ENCODE measurements at regions not wholly inside any gene's neighbourhood (a gene's known extent, or its start where the extent isn't known, plus 50 kb on each side); places are given as distances from the start of the nearest gene placed in this dataset.

- no peak overlapping the region for H3K4me3 ChIP-seq (replicated peaks in 1 of 3; ENCODE audit: insufficient read depth in 1 of 3, low read depth in 2 of 3, low read length in 3 of 3)
- FAIRE-seq (no peak), DNase-seq (ENCODE audit: low spot score) (peak; percentile 50), ATAC-seq (peak; percentile 51; the same call in 1 of the 3 replicates)
- H3K4me2 ChIP-seq (ENCODE audit: low read depth, low read length), result no peak overlapping the region
- H3K27ac ChIP-seq (ENCODE audit: extremely low read length, insufficient read depth, low read length), result no peak overlapping the region
- no peaks in the 10 kb centered on the region for H3K9me3 ChIP-seq (ENCODE audit: low read length)
- no peaks in the 10 kb centered on the region for H3K4me1 ChIP-seq (ENCODE audit: insufficient read depth, low read length)
- BruUV-seq (replicated peaks), result no TSS peak
- no peaks in the 10 kb centered on the region for H4K20me1 ChIP-seq (ENCODE audit: insufficient read depth, low read length)
- no peaks in the 10 kb centered on the region for H3K27me3 ChIP-seq (ENCODE audit: control insufficient read depth in 1 of 2, insufficient read depth in 2 of 2, low read length in 2 of 2)
- WGBS (ENCODE audit: low lambda C conversion rate), result 0% methylated on average over 1 of the region's 1 CpG
- no peaks in the 10 kb centered on the region for H3K36me3 ChIP-seq (replicated peaks in 1 of 2; ENCODE audit: control insufficient read depth in 1 of 2, insufficient read depth in 2 of 2, low read length in 2 of 2)
- H2AFZ ChIP-seq (ENCODE audit: low read length), result no peak overlapping the region
- ChIA-PET CTCF (ENCODE audit: low intra/inter-chr PET ratio, low total read pairs) (no interaction called here), POLR2A (no interaction called here)
- no peaks in the 10 kb centered on the region for H3K79me2 ChIP-seq (ENCODE audit: insufficient read depth, low read length)
- no peak overlapping the region for H3K9ac ChIP-seq (ENCODE audit: insufficient read depth, low read depth, low read length)
- intact Hi-C loops (cut with micrococcal nuclease; ENCODE audit: unreplicated experiment) (no loop called here), in situ Hi-C loops (cut with HindIII; ENCODE audit: extremely low pct_ligation_motif_present, low pct_unique_long_range_greater_than_20kb) (no loop called here)
- TF ChIP-seq HDAC6 (IDR thresholded peaks at IDR 0.05; ENCODE audit: low read depth, low read length), result no peak
- TF ChIP-seq NBN (conservative IDR thresholded peaks at IDR 0.05), result no peak
- no peak for TF ChIP-seq MED1 (CRISPR knock-in tag; IDR thresholded peaks at IDR 0.05)
- TF ChIP-seq RERE (CRISPR knock-in tag; IDR thresholded peaks at IDR 0.05; ENCODE audit: low read depth), result no peak
- TF ChIP-seq ETV5 (CRISPR knock-in tag; IDR thresholded peaks at IDR 0.05; ENCODE audit: borderline replicate concordance), result peak; percentile 18; the same call in 1 of the 2 replicates
- TF ChIP-seq CENPX (CRISPR knock-in tag; IDR thresholded peaks at IDR 0.05), result no peak
- TF ChIP-seq FOSL1 (CRISPR knock-in tag; IDR thresholded peaks at IDR 0.05; ENCODE audit: borderline replicate concordance), result peak; percentile 40; the same call in 1 of the 2 replicates
- no peak for TF ChIP-seq SRSF4 (IDR thresholded peaks at IDR 0.05; ENCODE audit: low read depth, low read length, poor library complexity, severe bottlenecking)
- no peak for TF ChIP-seq NFE2L2 (IDR thresholded peaks at IDR 0.05; ENCODE audit: low read length)
- TF ChIP-seq PAF1 (CRISPR knock-in tag; IDR thresholded peaks at IDR 0.05), result no peak
- no peak for TF ChIP-seq CBFB (CRISPR knock-in tag; IDR thresholded peaks at IDR 0.05)
- TF ChIP-seq ZNF615 (CRISPR knock-in tag; IDR thresholded peaks at IDR 0.05; ENCODE audit: borderline replicate concordance), result no peak
- TF ChIP-seq IRF2 (CRISPR knock-in tag; IDR thresholded peaks at IDR 0.05), result no peak
- TF ChIP-seq ZFP36L2 (CRISPR knock-in tag; IDR thresholded peaks at IDR 0.05), result no peak
- no peak for TF ChIP-seq SETDB1 (CRISPR knock-in tag; IDR thresholded peaks at IDR 0.05; ENCODE audit: borderline replicate concordance)
- TF ChIP-seq NR2C2 (CRISPR knock-in tag; IDR thresholded peaks at IDR 0.05; ENCODE audit: borderline replicate concordance), result peak; percentile 61
- no peak for TF ChIP-seq BCLAF1 (IDR thresholded peaks at IDR 0.05)
- TF ChIP-seq MAZ (IDR thresholded peaks at IDR 0.05; ENCODE audit: borderline replicate concordance, low read depth, low read length), result no peak
- no peak for TF ChIP-seq MAZ (CRISPR knock-in tag; IDR thresholded peaks at IDR 0.05; ENCODE audit: low read depth)
- TF ChIP-seq ZNF446 (CRISPR knock-in tag; IDR thresholded peaks at IDR 0.05), result no peak
Observed at GRCh38 chr12:118544569-118544968, 168.2 kb downstream of the SUDS3 start.
